Fibroblast of upper back skin (primary cell): ENCODE measurements at regions not wholly inside any gene's neighbourhood (a gene's known extent, or its start where the extent isn't known, plus 50 kb on each side); places are given as distances from the start of the nearest gene placed in this dataset.
"Not testable (repeated sequence)": the region's sequence is repeated elsewhere in the genome, so short reads cannot be mapped to it uniquely, and the experiment has no call there.

Experiments
- DNase-seq: peaks from one replicate; pipeline ENCODE4 v3.0.0-alpha.2; 2013

DNA sequence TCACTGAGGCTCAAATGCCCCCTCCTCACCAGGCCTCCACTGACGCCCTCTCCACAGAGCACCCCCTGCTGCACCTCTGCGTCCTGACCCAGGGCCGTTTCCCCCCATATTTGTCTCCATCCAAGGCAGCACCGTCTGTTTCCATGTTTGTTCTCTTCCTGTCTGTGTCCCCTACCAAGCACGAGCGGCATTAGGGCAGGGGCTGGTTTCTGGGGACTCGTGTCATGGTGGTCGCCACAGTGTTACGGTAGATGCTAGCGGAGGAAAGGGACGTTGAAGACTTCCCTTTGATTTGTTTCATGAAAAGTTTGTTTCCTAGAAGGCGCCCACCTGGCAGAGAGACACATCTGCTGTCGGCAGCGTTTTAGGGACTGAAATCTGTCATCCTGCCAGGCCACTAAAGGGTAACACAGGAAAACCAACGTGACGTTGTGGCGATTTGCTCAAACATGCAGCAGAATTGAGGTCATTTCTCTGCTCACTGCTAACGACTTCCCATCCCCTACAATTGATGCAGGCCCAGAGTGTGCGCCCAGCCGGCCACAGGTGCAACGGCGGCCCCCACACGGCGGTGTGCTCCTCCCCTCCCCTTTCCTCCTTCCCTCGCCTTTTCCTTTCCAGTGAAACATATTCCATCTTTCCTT lies 79.3 kb upstream of the IRX4 start:
- DNase-seq: no peak

DNA sequence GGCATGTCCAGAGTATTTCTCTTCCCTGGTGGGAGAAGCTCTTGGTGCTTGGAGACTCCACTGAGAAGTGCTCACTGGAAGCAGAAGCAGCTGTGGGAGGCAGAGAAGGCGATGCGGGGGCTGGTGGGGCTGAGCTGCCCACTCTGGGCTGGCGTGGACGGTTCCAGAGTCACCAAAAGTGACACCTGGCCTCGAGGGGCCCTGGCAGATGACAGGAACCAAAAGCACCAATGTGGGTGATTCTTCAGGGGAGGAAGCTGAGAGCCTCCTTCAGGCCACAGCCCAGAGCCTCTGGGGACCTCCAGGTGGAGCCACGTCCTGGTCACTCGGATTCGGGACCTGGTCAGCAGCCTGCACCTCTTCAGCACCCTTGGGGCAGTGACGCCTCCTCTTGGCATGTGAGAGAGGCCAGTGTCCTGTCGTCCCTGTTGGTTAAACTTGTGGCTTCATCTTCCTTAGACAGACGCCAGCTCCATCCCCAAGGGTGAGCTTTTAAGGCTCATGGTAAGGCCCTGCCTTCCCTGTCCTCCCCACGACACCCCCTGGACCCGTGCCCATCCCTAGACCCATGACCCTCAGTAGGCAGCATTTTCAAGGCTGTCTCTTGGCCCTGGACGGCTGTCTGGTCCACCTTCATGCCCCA lies 78.7 kb upstream of the IRX4 start:
- no peak for DNase-seq

DNA sequence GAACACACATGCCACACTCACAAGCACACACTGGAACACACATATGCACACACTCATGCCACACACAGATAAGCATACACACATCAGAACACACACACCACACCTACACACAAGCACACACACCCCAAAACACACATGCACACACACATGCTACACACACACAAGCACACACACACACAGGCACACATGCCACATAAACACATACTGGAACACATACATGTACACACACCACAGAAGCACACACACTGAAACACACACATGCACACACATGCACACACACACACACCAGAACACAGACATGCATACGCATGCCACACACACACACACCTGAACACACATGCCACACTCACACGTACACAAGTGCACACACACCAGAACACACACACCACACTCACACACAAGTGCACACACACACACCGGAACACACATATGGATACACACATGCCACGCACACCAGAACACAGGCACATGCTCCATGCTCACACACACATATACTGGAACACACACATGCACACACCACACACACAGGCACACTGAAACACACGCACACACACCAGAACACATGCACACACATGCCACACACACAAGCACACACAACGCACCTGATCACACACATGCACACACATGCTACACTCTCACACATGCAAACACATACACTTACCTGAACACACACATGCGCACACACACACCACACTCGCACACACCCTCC lies 78.0 kb upstream of the IRX4 start:
- no peak for DNase-seq

DNA sequence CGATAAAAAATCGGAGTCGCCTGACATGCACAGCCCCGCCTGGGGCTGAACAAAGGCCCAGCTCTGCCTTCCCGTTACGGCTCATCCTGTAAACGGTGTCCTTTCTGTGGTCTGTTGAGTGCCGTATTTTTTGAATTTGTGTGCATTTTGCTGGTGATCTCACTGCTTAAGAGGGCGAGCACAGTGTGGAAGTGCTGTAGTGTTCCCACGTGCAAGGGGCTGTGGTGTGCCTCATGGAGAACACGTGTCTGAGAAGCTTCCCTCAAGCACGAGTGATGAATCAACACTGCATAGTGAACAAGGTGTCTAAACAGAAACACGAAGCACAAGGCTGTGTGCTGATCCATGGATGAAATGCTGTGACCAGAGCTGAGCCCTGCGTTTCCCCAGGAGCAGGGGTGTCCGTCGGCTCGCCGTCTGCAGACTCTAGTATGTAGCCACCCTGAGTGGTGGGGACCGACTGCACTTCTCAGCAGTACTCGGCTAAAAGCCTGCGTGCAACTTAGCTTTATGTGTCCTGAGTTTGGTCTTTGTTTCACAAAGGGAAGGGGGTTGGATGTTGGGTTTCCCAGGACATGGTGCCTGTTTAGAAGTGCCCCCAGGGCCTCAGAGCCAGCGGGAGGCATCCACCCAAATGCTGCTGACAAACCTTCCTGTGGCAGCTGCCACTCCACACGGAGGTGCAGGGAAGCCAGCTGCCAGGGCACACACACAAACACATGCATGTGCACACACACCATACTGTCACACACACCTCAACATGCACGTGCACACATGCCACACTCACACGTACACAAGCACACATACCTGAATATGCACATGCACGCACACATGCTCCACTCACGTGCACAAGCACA lies 77.2 kb upstream of the IRX4 start:
- DNase-seq: no peak

DNA sequence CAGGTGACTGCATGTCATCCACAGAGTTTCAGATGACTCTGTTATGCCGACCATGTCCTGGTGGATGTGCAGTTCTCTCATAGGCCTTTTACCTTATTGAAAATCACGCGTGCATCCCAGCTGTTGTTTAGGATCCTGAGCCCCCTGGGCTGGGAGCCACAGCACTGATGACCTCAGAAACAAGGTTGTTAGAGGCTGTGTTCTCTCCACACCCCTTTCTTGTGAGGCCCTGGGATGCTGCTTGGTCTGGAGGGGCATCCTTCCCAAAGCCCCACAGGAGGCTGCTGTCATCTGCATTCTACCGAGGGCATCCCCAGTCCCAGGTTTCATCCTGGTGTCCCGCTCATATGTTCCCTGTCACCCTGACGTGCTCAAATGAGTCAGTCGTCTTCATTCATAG lies 76.5 kb upstream of the IRX4 start:
- DNase-seq: no peak

DNA sequence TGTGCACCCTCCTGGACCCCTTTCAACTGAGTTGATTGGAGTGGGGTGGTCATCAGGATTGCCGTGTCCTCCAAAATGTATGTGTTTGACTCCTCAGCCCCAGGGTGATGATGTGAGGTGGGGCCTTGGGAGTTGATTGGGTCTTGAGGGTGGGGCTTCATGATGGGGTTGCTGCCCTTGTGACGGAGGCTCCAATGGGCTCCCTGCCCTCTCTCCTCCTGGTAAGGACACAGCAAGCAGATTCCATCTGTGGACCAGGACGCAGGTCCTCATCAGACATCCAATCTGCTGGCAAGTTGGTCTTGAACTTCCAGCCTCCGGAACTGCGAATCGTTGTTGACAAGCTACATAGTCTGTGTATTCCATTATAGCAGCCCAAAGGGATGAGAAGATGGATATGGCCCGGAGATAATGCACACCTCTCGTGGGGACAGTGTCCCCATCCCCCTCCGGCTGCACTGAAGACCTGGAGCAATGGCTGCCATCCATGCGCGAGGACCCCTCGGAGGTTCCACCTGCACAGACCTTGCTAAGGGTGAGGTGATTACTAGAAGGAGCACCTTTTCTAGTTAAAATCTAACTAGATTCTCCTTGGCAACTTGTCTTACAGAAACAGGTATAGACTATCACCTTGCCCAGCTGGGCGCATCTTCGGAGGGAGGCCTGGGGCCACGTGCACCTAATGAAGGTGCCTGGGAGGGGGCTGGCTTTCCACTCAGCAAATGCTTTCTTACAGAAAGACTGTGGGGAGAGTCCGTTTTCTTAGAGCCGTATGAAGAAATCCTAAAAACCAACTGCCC lies 75.7 kb upstream of the IRX4 start:
- no peak for DNase-seq

DNA sequence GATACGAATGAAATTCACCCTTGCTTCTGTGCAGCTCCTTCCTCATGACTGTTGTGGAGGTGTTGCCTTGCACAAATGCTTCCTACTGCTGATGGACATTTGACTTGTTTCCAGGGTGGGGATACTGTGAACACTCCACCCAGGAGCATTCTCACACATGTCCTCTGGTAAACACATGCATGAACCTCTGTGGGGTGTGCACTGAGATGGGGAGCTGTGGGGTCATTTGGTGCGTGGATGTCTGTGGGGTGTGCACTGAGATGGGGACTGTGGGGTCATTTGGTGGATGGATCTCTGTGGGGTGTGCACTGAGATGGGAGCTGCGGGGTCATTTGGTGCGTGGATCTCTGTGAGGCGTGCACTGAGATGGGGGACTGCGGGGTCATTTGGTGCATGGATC lies 72.9 kb upstream of the IRX4 start:
- DNase-seq: no peak

DNA sequence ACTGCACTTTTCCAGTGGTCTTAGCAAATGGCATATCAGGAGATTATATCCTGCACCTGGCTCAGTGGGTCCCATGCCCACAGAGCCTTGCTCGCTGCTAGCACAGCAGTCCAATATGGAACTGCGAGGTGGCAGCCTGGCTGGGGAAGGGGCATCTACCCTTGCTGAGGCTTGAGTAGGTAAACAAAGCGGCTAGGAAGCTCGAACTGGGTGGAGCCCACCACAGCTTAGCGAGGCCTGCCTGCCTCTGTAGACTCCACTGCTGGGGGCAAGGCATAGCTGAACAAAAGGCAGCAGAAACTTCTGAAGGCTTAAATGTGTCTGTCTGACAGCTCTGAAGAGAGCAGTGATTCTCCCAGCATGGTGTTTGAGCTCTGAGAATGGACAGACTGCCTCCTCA lies 71.0 kb upstream of the IRX4 start:
- not testable (repeated sequence) for DNase-seq

DNA sequence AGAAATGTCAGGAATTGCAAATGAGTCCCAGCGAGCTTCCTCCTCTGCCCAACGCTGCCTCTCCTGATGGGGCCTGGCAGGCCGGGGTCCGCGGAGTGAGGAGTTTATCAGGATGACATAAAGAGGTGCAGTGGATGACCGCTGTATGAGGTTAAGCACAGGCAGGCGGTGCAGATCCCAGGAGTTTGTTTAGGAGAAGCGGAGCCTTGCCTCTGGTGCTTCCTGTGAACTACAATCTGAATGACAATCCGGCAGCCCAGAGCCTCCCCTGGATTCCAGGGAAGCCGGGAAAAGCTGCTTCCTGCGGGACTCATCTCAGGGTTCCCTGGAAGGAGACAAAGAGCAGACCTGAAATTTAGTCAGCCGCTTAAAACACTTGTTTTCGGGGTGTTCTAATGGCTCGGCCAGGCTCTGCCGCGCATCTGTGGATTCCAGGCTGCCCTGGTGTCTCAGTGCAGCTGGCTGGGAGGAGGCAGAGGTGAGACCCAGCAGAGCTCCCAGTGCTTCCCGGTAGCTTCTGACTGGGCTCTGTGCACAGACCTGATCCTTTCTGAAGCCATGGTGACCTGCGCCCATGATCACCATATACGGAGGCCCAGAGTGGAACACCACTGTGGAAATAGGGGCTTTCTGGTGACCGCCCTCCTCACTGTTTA lies 69.8 kb upstream of the IRX4 start:
- no peak for DNase-seq

DNA sequence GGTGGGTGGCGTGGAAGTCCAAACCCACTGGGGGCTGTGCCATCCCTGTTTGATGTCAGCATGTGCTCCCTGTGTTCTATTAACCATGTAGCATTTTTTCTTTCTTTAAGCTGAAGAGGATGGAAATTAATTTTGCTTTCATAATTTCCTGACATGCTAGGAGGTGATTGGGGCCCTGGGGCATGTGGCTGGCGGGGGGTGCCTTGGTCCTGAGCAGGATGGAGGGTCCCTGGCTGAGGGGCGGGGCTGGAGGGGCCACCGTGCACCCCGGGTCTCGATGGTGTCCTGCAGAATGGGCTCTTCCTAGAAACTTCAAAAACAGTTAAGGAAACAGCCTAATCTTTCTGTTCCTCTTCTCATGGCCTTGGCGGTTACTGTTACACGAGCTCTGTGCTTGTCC lies 69.3 kb upstream of the IRX4 start:
- no peak for DNase-seq

DNA sequence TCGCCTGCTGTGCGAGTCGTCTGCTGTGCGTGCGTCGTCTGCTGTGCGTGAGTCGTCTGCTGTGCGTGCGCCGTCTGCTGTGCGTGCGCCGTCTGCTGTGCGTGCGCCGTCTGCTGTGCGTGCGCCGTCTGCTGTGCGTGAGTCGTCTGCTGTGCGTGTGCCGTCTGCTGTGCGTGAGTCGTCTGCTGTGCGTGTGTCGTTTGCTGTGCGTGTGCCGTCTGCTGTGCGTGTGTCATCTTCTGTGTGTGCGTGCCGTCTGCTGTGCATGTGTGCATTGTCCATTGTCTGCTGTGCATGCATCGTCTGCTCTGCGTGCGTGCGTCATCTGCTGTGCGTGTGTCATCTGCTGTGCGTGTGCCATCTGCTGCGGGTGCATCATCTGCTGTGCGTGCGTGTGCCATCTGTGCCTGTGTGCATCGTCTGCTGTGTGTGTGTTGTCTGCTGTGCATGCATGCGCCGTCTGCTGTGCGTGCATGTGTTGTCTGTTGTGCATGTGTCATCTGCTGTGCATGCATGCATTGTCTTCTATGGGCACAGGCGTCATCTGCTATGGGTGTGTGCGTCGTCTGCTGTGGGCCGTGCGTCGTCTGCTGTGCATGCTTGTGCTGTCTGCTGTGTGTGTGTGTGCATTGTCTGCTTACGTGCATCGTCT lies 68.6 kb upstream of the IRX4 start:
- DNase-seq: no peak

DNA sequence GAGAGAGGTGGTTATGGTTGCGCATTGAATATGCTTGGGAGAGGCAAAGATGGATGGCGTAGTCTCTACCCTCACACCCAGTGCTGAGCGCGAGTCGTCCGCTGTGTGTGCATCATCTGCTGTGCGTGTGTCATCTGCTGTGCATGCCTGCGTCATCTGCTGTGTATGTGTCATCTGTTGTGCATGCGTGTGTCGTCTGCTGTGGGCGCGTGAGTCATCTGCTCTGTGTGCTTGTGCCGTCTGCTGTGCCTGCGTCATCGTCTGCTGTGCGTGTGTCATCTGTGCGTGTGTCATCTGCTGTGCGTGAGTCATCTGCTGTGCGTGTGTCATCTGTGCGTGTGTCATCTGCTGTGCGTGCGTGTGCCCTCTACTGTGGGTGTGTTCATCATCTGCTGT lies 68.0 kb upstream of the IRX4 start:
- DNase-seq: no peak

DNA sequence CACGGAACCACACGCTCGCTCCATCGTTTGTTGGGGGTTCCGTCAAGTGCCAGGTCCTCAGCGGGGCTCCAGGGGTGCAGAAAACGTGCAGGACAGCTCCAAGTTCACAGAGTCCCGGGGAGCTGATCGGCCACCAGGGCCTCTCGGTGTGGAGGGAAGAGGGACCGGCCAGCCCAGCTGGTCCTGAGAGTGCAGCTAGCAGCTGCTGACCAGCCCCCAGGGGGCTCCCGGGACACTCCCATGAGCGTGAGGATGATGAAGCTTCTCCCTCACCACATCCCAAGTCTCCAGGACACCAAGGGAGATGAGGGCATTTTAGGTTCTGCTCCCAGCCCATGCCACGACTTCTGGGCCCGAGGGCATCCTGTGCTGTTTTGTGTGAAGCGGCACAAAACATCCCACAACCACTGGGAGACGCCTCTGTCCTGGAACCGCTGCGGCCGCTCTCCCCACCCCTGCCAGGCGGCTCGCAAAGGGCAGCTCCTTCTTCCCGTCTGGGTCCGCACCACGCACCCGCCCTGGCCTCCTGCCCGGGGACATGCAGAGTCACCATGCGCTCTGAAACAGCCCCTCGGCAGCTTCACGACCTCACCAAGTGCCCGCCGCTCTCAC lies 67.5 kb upstream of the IRX4 start:
- no peak for DNase-seq

DNA sequence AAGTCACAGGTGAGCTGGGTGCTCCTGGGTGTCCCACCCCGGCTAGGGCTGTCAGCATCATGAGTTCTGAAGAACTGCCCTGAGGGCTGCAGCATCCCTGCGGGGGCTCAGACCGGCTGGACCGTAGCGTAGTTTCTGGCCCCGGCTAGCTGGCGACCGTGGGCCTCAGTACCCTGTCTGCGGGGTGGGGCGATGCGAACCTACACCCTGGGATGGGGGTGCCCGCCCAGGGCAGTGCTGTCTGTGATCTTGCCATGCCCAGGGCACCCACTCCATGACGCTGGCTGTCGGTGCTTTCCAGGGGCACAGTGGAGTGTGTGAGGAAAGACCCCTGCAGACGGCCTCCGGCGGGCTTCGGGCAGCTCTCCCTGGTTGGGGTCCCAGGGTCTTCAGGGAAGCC lies 66.5 kb upstream of the IRX4 start:
- no peak for DNase-seq

DNA sequence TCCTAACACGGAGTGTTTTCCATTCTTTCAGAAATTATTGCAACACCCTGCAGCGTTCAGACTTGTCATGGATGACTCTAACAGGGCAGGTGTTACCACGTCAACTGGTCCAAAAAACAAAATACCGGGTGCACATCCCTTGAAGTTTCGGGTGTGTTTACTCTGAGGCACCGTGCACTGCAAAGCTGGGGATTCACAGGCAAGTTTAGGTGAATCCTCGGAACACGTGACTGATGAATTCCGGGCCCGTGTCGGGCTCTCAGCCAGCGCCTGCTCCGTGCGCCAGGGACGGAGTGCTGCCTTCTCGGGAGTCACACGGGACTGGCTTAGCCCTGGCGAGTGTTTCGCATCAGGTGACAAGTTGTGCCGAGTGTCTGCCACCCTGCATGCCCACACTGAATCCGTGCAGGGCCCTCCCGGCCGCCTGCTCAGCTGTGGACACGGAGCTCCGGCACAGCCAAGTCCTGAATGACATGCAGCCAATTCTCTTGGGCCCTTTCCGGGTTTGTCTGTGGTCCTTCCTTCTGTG lies 66.0 kb upstream of the IRX4 start:
- DNase-seq: no peak

DNA sequence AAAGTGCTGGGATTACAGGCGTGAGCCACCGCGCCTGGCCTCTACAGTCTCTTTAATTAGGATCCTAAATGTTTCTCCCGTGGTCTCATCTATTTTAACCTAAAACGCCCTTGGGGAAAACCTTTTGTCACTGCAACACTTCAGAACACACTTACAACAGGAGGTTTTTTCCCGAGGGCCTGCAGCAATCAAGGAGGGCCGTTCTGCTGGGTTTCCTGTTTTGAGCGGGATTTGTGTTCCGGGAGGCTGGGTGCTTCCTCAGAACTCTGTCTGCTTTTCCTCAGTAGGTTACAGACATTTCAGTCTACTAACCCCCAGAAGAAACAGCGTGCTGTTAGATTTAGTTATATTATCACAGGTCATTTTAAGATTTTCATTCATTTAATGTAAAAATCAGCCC lies 65.4 kb upstream of the IRX4 start:
- DNase-seq: no peak

DNA sequence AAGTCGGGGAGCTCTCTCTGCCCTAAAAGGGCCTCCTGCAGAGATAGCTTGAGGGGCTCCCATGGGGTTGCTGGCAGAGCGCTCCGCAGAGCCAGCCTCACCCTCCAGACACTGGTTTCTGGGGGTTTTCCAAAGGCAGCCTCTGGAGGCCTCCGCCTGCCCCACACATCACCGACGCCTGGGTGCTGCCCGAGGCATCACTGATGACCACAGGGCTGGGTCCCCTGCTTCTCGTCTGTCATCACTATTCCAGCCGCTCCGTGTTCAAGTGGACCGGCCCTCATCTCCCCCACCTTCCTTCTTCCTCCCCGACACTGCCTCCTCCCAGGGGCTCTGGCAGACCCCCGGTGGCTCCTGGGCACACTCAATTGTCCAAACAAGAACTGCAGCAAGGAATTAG lies 64.1 kb upstream of the IRX4 start:
- no peak for DNase-seq

DNA sequence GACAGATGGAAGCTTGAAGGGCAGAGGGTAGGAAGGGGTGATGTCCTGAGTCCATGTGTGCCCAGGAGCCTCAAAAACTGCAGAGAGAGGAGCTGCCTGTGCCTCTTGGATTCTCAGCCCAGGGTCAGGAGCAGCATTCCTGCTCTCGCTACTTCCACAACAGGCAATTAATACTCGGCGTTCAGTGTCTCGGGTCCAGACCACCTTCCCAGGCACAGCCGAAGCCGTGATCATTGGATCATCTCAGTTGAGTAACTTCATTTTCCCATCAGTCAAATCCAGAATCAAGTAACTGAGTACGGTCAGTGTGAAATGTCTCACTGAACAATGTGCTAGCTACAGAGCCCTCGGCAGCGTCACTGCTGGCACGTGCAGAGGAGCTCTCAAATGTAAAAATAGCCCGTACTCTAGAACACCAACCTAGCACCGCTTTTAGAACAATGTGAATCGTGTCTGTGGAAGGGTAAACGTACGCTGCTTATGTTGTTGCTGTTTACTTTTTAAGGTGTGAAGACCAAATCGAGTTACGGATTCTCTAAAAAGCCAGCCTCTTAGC lies 63.5 kb upstream of the IRX4 start:
- no peak for DNase-seq

DNA sequence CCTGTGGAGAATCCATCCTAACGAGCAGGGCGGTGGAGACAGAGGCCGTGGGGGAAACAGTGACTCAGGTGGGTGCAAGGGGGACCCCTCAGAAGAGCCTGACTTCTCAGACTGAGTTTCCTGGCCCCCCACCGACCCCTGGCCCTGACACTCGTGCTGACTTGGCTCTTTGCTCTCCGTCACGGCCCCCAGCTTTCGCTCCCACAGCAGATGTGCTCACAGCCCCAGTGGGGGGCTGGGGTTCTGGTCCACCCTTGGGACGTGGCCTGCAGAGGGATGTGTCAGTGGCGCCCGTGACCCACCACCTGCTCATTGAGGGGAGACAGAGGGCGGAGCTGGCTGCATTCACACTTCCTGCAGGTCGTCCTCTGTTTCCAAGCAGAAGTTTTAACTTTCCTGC lies 62.9 kb upstream of the IRX4 start:
- DNase-seq: no peak

DNA sequence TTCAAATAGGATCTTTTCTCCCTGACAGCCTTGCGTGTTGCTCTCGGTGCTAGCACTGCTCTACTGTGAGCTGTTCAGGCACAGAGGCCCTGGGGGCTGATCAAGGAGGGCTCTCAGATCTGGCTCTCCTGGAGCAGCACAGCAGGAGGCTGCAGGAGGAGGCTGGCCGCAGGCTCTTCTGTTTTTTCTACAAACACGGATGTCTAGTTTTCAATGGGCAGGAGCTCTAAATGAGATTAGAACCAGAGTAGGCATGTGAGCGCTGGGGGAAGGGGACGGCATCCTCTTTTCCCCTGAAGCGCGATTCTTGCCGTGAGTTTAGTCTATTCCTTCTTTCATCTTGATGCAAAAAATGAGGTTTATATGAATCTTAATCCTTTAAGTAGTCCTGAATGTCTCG lies 61.7 kb upstream of the IRX4 start:
- no peak for DNase-seq

DNA sequence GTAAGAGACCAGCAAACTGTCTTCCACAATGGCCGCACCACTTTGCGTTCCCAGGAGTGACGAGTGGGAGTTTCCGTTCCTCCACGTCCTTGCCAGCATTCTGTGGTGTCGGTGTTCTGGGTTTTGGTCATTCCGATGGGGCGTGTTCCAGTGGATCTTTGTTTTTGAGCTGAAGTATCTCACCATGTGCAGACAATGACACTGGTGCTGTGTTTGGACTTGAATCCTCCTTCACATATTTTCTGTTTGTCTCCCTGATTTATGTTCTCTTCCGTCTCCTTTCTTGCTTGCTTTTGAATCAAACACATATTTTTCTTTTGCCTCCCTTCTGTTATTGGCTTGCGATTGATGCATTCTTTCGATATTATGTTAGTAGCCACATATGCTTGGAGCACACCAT lies 60.8 kb upstream of the IRX4 start:
- no peak for DNase-seq
